DOHH2 (cell line): ENCODE measurements at regions not wholly inside any gene's neighbourhood (a gene's known extent, or its start where the extent isn't known, plus 50 kb on each side); places are given as distances from the start of the nearest gene placed in this dataset.

Experiments
- H3F3A ChIP-seq: fragments of 200-600 bp; sonication (generic), shearing (Covaris generic); 2 replicates; pipeline ENCODE4 v1.6.0; 2016; ENCODE audit warnings: antibody characterized with exemption, mild to moderate bottlenecking; ENCODE audit not compliant: control insufficient read depth, insufficient read depth
- H3K27ac ChIP-seq: fragments of 200-600 bp; sonication (generic); 2 replicates; pipeline ENCODE4 v1.5.1; 2014; ENCODE audit warnings: low read depth, mild to moderate bottlenecking, low read length, moderate library complexity
- H3K27me3 ChIP-seq: fragments of 200-600 bp; sonication (generic); 2 replicates; pipeline ENCODE4 v1.6.1; 2014; ENCODE audit warnings: mild to moderate bottlenecking, low read length, mixed read lengths; ENCODE audit not compliant: control insufficient read depth
- H3K36me3 ChIP-seq: fragments of 200-600 bp; sonication (generic); 2 replicates; pipeline ENCODE4 v1.6.1; 2014; ENCODE audit warnings: mild to moderate bottlenecking, low read length, moderate library complexity, mixed read lengths; ENCODE audit not compliant: control insufficient read depth
- H3K4me1 ChIP-seq: fragments of 200-600 bp; sonication (generic); 2 replicates; pipeline ENCODE4 v1.6.1; 2014; ENCODE audit warnings: mild to moderate bottlenecking, low read length, mixed read lengths; ENCODE audit not compliant: control insufficient read depth
- H3K4me2 ChIP-seq: fragments of 200-600 bp; sonication (generic); 2 replicates; pipeline ENCODE4 v1.6.0; 2014; ENCODE audit warnings: mild to moderate bottlenecking, low read length, moderate library complexity
- H3K4me3 ChIP-seq: fragments of 200-600 bp; sonication (generic); 2 replicates; pipeline ENCODE4 v1.5.1; 2014; ENCODE audit warnings: mild to moderate bottlenecking, low read length, mixed read lengths
- H3K79me2 ChIP-seq: fragments of 200-600 bp; sonication (generic); 2 replicates; pipeline ENCODE4 v1.6.1; 2014; ENCODE audit warnings: mild to moderate bottlenecking, low read length, mixed read lengths; ENCODE audit not compliant: control insufficient read depth
- H3K9me2 ChIP-seq: fragments of 200-600 bp; sonication (generic); replicated peaks from 2 replicates; pipeline ENCODE4 v1.6.1; 2014; ENCODE audit warnings: mild to moderate bottlenecking, low read length, mixed read lengths; ENCODE audit not compliant: control insufficient read depth
- H3K9me3 ChIP-seq: fragments of 200-600 bp; sonication (generic); 2 replicates; pipeline ENCODE4 v1.6.1; 2014; ENCODE audit warnings: antibody characterized with exemption, low read length, mixed read lengths; ENCODE audit not compliant: control insufficient read depth, insufficient read depth
- H4K20me1 ChIP-seq: fragments of 200-600 bp; sonication (generic); 2 replicates; pipeline ENCODE4 v1.6.0; 2014; ENCODE audit warnings: low read depth, mild to moderate bottlenecking, antibody characterized with exemption, low read length, moderate library complexity; ENCODE audit not compliant: control insufficient read depth, insufficient read depth
- EZH2phosphoT487 ChIP-seq: fragments of 200-600 bp; sonication (generic); IDR thresholded peaks from 2 replicates; pipeline ENCODE4 v1.6.1; 2017; ENCODE audit warnings: borderline replicate concordance, mild to moderate bottlenecking, antibody characterized with exemption, low read length, moderate library complexity, mixed read lengths
- TF ChIP-seq, protein P1 (sequence below): fragments of 200-600 bp; sonication (generic); IDR thresholded peaks from one replicate; pipeline ENCODE4 v1.5.1; 2014; ENCODE audit warnings: antibody characterized with exemption, mild to moderate bottlenecking, low read depth, low read length; ENCODE audit not compliant: poor library complexity, severe bottlenecking

GRCh38 chr17:72033334-72033733, 87.5 kb upstream of the SOX9 start:
- Histone ChIP-seq H3K27me3 (no peaks in the 10 kb centered on the region), H3K9me2 (no peaks in the 10 kb centered on the region), H3K4me2 (peak overlapping the region; percentile 56), H3K79me2 (peaks cover 14% of the 10 kb centered on the region), H3K36me3 (no peaks in the 10 kb centered on the region), H3K4me3 (peak overlapping the region; percentile 25), H3K9me3 (no peaks in the 10 kb centered on the region), H3K4me1 (peaks cover 66% of the 10 kb centered on the region), H3F3A (peaks cover 29% of the 10 kb centered on the region), H3K27ac (peak overlapping the region; percentile 66), H4K20me1 (no peaks in the 10 kb centered on the region)
- TF ChIP-seq, protein P1, sequence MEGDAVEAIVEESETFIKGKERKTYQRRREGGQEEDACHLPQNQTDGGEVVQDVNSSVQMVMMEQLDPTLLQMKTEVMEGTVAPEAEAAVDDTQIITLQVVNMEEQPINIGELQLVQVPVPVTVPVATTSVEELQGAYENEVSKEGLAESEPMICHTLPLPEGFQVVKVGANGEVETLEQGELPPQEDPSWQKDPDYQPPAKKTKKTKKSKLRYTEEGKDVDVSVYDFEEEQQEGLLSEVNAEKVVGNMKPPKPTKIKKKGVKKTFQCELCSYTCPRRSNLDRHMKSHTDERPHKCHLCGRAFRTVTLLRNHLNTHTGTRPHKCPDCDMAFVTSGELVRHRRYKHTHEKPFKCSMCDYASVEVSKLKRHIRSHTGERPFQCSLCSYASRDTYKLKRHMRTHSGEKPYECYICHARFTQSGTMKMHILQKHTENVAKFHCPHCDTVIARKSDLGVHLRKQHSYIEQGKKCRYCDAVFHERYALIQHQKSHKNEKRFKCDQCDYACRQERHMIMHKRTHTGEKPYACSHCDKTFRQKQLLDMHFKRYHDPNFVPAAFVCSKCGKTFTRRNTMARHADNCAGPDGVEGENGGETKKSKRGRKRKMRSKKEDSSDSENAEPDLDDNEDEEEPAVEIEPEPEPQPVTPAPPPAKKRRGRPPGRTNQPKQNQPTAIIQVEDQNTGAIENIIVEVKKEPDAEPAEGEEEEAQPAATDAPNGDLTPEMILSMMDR = no peak
- TF ChIP-seq EZH2phosphoT487 = no peak

DNA sequence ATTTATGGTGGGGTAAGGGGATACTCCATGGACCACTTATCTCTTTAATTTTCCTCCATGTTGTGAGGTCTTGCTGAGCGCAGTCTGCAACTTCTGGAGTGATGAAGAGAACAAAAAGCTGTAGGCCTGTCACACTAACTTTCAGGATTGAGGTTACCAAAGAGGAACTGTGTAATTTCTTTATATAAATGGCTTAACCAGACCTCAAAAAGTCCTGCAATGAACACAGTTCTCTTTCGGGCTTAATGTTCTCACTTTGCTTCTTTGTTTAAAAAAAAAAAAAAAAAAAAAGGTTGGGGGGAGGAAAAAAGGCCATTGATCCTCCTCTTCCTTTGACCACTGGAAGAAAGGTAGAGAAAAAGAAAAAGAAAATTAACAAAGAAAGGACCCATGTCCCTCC, 86.8 kb upstream of the SOX9 start:
- H3K27ac ChIP-seq = peak overlapping the region; percentile 66
- H3K4me3 ChIP-seq = peak overlapping the region; percentile 25
- H4K20me1 ChIP-seq = no peaks in the 10 kb centered on the region
- peaks cover 62% of the 10 kb centered on the region for H3K4me1 ChIP-seq
- H3F3A ChIP-seq = peaks cover 26% of the 10 kb centered on the region
- no peaks in the 10 kb centered on the region for H3K9me3 ChIP-seq
- no peaks in the 10 kb centered on the region for H3K9me2 ChIP-seq
- no peaks in the 10 kb centered on the region for H3K27me3 ChIP-seq
- peaks cover 7% of the 10 kb centered on the region for H3K79me2 ChIP-seq
- H3K4me2 ChIP-seq = peak overlapping the region; percentile 56
- H3K36me3 ChIP-seq = no peaks in the 10 kb centered on the region
- TF ChIP-seq, protein P1 = no peak
- TF ChIP-seq EZH2phosphoT487 = no peak

DNA sequence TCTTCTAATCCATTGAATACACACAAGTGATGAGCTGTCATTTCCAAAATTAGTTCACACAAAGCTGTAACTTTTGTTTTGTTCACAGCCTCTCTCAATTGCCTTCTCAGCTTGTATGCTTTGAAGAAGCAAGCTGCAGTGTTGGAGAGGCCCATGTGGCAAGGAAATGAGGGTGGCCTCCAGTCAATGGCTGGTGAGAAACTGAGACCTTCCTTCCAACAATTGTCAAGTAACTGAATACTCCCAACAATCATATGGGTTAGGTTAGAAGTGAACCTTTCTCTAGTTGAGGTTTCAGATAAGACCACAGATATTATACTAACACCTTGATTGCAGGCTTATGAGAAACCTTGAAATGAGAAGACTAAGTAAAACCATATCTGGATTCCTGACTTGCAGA, 82.4 kb upstream of the SOX9 start:
- Histone ChIP-seq H3K79me2 (no peaks in the 10 kb centered on the region), H3K27ac (no peak overlapping the region)

GRCh38 chr17:72039490-72039889, 81.3 kb upstream of the SOX9 start:
- Histone ChIP-seq H3K9me2 (no peaks in the 10 kb centered on the region), H3K4me2 (0 out of 2 replicates have a peak overlapping the region, but pooled peaks have one; percentile 19), H3K27me3 (no peaks in the 10 kb centered on the region), H4K20me1 (no peaks in the 10 kb centered on the region), H3F3A (no peaks in the 10 kb centered on the region), H3K36me3 (no peaks in the 10 kb centered on the region), H3K4me3 (no peak overlapping the region), H3K79me2 (no peaks in the 10 kb centered on the region), H3K4me1 (peaks cover 41% of the 10 kb centered on the region), H3K27ac (no peak overlapping the region), H3K9me3 (no peaks in the 10 kb centered on the region)
- TF ChIP-seq, protein P1 = no peak
- TF ChIP-seq EZH2phosphoT487 = no peak

More for the DNA sequence above, 82.4 kb upstream of the SOX9 start:
- Histone ChIP-seq H3K4me3 (no peak overlapping the region), H3K9me2 (no peaks in the 10 kb centered on the region), H4K20me1 (no peaks in the 10 kb centered on the region), H3K4me1 (peaks cover 52% of the 10 kb centered on the region), H3K27me3 (no peaks in the 10 kb centered on the region), H3K36me3 (no peaks in the 10 kb centered on the region), H3F3A (no peaks in the 10 kb centered on the region), H3K4me2 (no peak overlapping the region), H3K9me3 (no peaks in the 10 kb centered on the region)
- no peak for TF ChIP-seq EZH2phosphoT487
